Activated CD4-positive, alpha-beta T cell treated with anti-CD3 and anti-CD28 coated beads, Interleukin-2, amount 50 U/mL, for 48 hours (primary cell): ENCODE measurements at regions not wholly inside any gene's neighbourhood (a gene's known extent, or its start where the extent isn't known, plus 50 kb on each side); places are given as distances from the start of the nearest gene placed in this dataset.
"Not testable (repeated sequence)": the region's sequence is repeated elsewhere in the genome, so short reads cannot be mapped to it uniquely, and the experiment has no call there.

Experiments
- DNase-seq, 2 experiments: peaks; one replicate each; pipeline ENCODE4 v3.0.0-alpha.2; 2020

GRCh38 chr5:68679041-68679440 is 414.8 kb upstream of the SLC30A5 start:
- no peak for DNase-seq

DNA sequence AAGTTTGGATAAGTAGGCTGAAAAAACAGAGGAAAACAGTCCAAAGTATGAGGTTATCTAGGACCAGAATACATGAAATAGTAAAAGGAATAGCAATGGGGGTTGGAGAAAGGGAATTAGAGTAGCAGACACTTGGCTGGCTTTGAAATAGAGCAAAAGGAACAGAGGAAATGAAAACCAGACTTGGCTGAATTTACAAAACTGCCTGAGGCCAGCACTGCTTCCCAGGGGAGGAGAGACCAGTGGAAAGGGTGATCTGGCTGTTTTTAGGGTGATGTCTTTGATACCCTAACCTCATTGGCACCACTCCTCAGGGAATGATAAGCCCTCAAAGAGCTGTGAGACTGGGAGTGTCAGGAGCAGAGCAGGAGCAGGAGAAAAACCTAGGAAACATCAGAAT is 413.4 kb upstream of the SLC30A5 start:
- DNase-seq: no peak

GRCh38 chr5:68681929-68682328 is 411.9 kb upstream of the SLC30A5 start:
- no peak for DNase-seq

- no peak for DNase-seq
These were observed 411.2 kb upstream of the SLC30A5 start for GRCh38 chr5:68682400-68683160.

GRCh38 chr5:68683632-68684036 is 410.2 kb upstream of the SLC30A5 start:
- no peak for DNase-seq

DNA sequence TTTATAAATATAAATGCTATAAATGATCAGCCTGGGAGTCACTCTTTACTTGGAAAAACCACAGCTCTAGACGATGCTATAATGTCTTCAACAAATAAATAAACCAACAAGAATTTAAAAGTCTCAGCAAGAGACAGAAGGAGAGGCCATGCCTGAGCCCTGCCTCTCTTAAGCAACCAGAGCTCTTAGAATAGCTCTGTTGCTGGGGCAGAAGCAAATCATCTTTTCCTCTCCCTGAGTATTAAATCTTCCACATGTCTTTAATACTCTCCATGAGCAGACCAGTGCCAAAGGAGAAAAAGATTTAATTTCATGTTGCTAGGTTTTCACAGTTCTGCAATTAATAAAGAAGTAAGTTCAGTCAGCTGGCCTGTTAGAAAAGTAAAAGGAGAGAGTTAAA is 408.0 kb upstream of the SLC30A5 start:
- DNase-seq: no peak

DNA sequence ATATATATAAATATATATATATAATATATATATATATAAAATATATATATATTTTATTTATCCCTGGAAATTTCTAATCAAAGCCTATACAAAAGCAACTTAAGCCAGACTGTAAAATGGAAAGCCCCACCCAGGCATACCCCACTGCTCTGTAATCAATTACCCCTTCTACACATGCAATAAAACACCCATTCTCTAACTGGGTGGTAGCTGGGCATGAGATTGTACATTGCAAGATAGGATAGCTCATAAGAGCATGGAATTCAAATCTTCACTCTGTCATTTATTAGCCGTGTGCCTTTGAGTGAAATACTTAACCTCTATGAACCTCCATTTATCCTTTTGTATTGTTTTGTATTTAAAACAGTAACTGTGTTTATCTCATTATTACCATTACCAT is 405.3 kb upstream of the SLC30A5 start:
- DNase-seq: no peak

GRCh38 chr5:68689010-68689409 is 404.8 kb upstream of the SLC30A5 start:
- no peak for DNase-seq

GRCh38 chr5:68691874-68692273 is 401.9 kb upstream of the SLC30A5 start:
- DNase-seq: not testable (repeated sequence)

DNA sequence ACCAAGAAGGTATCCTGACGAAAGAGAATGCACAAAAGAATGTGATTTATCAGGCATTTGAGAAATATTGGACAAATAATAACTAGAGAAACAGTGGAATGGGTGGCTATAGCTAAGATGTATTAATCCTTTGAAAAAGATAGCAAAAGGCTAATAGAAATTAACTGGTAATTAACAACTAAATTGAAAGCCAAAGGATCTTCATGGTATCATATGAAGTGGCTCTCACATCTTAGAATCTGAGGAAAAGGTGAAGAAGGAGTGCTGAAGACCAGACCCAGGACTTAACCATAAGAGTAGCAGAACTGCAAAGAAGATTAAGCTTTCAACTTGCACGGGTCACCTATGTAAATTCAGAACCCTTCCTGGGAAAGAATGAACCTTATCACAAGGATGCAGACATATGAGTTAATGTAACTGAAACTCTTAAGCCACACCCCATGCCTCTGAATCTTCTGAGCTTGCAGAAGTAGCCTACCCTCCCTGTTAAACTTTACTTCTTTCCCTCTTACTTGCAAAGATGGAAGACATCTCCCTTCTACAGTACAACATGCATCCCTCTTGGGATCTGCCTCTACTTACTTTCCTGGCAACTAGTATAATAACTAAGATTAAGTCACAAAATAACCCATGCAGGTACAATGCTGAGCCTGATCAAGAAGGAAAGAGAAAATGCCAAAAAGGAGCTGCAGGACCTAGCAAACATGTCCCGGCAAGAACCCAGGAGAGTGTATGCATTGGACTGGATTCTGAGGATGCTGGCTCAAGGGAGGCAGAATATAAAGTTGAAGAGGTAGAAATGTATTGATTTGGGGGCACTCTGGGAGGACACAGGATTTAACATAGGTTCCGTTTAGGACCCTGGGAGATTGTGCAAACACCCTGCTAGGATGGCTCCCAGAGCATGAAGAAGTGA is 395.5 kb upstream of the SLC30A5 start:
- DNase-seq: no peak

- DNase-seq: no peak
These were observed 393.8 kb upstream of the SLC30A5 start for GRCh38 chr5:68699966-68700365.

- DNase-seq: no peak
These were observed 386.2 kb upstream of the SLC30A5 start for GRCh38 chr5:68707575-68707974.

- DNase-seq: no peak
These were observed 385.5 kb upstream of the SLC30A5 start for GRCh38 chr5:68708156-68708841.

- no peak for DNase-seq
These were observed 385.0 kb upstream of the SLC30A5 start for GRCh38 chr5:68708842-68709170.

- DNase-seq: no peak
These were observed 384.6 kb upstream of the SLC30A5 start for GRCh38 chr5:68709239-68709638.

DNA sequence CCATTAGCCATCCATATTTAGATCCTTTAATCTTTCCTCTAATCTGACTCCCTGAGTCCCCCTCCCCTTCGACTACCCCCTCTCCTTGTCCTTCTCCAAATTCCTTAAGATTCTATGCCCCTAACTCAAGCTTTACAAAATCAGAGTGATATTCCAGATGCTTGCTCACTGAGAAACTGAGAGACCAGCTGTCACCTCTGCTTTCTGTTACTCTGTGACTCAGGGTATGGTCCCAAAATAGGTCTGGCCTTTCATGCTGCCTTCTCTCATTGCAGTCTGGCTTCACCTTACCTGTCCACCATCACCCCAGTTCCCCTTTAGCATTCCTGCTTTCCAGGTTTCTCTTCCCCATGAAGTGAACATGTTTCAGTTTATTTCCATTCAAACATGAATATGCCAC is 383.3 kb upstream of the SLC30A5 start:
- DNase-seq: no peak

DNA sequence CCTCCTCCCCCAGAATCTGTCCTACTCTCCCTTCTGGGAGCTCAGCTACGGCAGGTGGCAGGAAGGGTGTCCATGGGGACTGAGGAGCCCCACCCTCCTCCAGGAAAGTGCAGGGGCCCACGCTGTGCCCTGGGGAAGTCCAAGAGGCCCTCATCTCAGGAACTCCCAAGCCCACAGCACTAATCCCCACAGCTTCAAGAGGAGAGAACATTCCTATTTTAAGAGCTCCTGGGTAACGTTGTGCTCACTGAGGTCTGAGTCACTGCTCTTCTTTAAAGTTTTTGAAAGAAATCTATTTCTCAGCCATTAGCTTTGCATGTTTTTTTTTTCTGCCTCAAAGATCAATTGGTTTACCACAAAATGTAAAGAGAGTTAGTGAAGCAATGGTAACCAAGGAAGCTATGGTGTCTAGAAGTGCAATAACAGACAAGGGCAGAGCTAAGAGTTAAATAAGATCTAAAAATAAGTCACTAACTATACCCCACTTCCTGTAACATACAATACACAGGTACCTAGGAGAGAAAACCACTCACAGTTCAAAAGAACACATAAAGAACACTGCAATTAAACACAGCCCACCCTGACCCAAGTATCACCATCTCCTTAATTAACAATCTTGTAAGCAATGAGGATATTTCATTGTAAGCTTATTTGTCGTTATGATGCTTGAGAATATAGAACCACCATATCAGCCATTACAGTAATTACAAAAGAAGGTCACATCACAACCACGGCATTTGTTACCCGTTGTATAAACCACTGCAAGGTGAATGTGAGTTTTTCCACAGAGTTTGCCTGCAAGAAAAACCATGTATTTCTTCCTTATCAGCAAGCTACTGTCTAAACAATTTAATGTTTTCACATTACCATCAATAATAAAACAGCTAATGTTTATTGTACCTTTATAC is 382.3 kb upstream of the SLC30A5 start:
- DNase-seq: no peak

GRCh38 chr5:68714810-68715209 is 379.0 kb upstream of the SLC30A5 start:
- no peak for DNase-seq

DNA sequence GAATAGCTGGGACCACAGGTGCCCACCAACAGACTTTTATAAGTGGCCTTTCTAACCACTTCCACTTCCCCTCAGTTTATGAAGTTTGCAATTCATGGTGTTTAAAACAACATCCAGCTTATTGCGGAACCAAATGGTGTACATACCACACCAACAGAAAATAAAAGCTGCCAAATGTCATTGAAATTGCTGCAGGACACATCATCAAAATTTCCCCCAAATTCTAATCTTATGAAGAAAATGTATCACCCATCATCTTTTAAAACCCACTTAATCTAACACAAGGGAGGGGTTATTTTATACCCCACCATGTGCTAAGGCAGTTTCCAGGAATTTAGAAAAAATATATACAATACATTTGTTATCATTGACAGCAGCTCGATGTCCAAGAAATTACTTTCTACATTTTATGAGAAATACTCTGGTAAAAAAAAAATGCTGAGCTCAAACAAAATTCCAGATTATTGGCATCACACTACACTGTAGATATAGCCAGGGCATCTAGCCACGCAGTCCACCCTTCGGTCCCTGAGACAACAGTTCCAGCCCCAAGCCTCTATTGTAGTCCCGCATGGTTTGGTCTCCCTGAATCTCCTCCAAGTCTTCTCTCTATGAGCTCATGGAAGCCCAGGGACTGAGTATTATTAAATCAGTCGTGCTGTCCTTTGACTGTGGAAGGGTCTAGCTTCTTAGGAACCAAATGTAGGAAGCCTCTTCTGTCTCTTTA is 372.8 kb upstream of the SLC30A5 start:
- no peak for DNase-seq

DNA sequence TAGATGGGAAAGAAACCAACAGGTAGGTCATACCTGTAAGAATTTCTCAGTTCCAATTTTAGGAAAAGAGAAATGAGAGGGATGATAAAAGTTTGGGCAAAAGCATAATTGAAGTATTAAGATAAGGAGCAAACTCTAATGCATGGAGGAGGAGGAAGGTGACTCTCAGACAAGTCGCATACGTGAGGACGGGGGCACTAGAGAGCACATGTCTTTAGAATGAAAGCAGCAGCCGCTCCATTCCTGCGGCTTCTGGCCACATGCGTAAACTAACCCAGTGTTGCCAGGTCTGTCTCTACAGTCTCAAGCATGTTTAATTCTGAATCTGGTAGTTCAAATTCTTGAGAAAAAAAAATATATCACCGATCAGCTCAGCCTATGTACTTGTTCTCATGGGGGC is 371.5 kb upstream of the SLC30A5 start:
- DNase-seq: no peak

DNA sequence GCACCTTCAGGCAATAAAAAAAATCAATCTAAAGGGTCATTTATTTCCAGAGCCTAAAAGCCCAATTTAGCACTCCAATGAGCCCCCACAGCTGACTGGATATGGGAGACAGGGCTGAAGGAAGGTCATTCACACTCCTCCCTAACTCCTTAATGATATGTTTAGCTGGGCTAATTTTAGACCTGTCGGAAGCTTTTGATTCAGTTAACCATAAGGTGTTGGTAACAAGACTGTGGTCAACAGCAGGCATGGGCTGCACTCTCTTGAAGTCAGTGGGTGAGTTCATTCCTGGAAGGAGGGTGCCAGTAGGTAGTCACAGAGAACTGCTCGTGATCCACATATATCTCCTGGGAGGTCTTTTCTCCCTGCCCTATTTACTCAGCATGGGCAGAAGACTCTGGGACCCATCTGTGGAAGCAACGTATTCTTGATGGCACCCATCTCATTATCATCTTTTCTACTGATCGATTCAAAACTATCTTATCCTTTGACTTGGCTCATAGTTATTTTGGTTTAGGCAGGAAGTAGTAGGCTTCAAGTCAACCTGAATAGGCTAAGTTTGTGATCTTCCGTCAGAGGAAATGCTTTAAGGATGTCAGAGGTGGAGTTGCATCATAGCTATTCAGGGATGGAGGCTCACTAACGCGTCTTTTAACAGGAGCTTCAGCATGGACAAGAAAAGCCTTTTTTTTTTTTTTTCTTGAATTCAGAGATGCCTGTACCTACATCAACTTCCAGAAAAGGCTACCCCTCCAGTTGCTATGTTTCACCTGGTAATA is 367.7 kb upstream of the SLC30A5 start:
- DNase-seq: no peak
